ENCODE measurements at regions not wholly inside any gene's neighbourhood (a gene's known extent, or its start where the extent isn't known, plus 50 kb on each side); places are given as distances from the start of the nearest gene placed in this dataset.

- Histone ChIP-seq H3K4me2 (ENCODE audit: low read length) (no peak overlapping the region), H3K27me3 (ENCODE audit: insufficient read depth, low read length) (no peaks in the 10 kb centered on the region), H2AFZ (ENCODE audit: low read depth, low read length, poor library complexity, severe bottlenecking) (no peak overlapping the region), H4K20me1 (ENCODE audit: insufficient read depth) (no peaks in the 10 kb centered on the region), H3K9ac (ENCODE audit: low read length) (no peak overlapping the region), H3K27ac (ENCODE audit: low read depth, low read length) (no peak overlapping the region), H3K9me2 (ENCODE audit: insufficient read depth) (no peaks in the 10 kb centered on the region), H3K4me3 (replicated peaks in 1 of 2; ENCODE audit: low read depth in 1 of 2, low read length in 2 of 2) (no peak overlapping the region), H3K79me2 (ENCODE audit: insufficient read depth, low read length) (no peaks in the 10 kb centered on the region), H3K9me3 (ENCODE audit: control insufficient read depth in 1 of 2, insufficient read depth in 1 of 2, low read depth in 1 of 2, low read length in 2 of 2) (peaks cover 0 to 11% of the 10 kb centered on the region in 2 experiments; a peak in 2 of 4 replicates), H3K36me3 (ENCODE audit: control insufficient read depth in 1 of 2, insufficient read depth in 2 of 2, low read length in 2 of 2) (no peaks in the 10 kb centered on the region), H3K4me1 (ENCODE audit: control insufficient read depth in 1 of 2, insufficient read depth in 2 of 2, low read length in 2 of 2) (no peaks in the 10 kb centered on the region)
- no peak for DNase-seq (ENCODE audit: low read depth, low spot score)
- TF ChIP-seq ZFX (IDR thresholded peaks at IDR 0.05), result no peak
- TF ChIP-seq ZBTB33 (IDR thresholded peaks at IDR 0.05; ENCODE audit: extremely low read depth, insufficient replicate concordance, low read length), result no peak
- no peak for TF ChIP-seq CTCF (IDR thresholded peaks at IDR 0.05 in 2 of 3, conservative IDR thresholded peaks at IDR 0.05 in 1 of 3; ENCODE audit: borderline replicate concordance in 1 of 3, insufficient read depth in 1 of 3, low read depth in 2 of 3, low read length in 2 of 3)
- TF ChIP-seq JUND (IDR thresholded peaks at IDR 0.05), result no peak
- TF ChIP-seq EZH2phosphoT487 (IDR thresholded peaks at IDR 0.05; ENCODE audit: borderline replicate concordance), result no peak
- TF ChIP-seq EZH2 (IDR thresholded peaks at IDR 0.05), result no peak
- TF ChIP-seq REST (IDR thresholded peaks at IDR 0.05; ENCODE audit: low read depth), result no peak
- TF ChIP-seq ATF3 (IDR thresholded peaks at IDR 0.05), result no peak
- TF ChIP-seq EGR1 (IDR thresholded peaks at IDR 0.05; ENCODE audit: low read depth), result no peak
- no peak for TF ChIP-seq CBX3 (IDR thresholded peaks at IDR 0.05; ENCODE audit: low read depth)
- no peak for TF ChIP-seq ZNF274 (IDR thresholded peaks at IDR 0.05; ENCODE audit: low read depth, low read length)
- TF ChIP-seq RAD21 (IDR thresholded peaks at IDR 0.05; ENCODE audit: low read depth), result no peak
- TF ChIP-seq FOSL1 (IDR thresholded peaks at IDR 0.05; ENCODE audit: low read depth), result no peak
- no peak for TF ChIP-seq TCF7L2 (IDR thresholded peaks at IDR 0.05; ENCODE audit: borderline replicate concordance, extremely low read depth, insufficient read depth, insufficient read length)
- TF ChIP-seq POLR2AphosphoS5 (IDR thresholded peaks at IDR 0.05; ENCODE audit: low read depth, low read length), result no peak
- no peak for TF ChIP-seq SRF (IDR thresholded peaks at IDR 0.05; ENCODE audit: low read depth)
- ChIA-PET CTCF (no interaction called here), POLR2A (no interaction called here), RAD21 (ENCODE audit: low non-redundant PET in 1 of 2, low total read pairs in 2 of 2, uncharacterized antibody in 2 of 2, unreplicated experiment in 2 of 2) (no interaction called here)
- BruUV-seq (replicated peaks), result no TSS peak
- no peak for ATAC-seq
- intact Hi-C loops (cut with micrococcal nuclease), result no loop called here
These were observed 1209.9 kb downstream of the NSUN3 start for GRCh38 chr3:95272781-95273180.
